Fibroblast of pulmonary artery (primary cell): ENCODE measurements at regions not wholly inside any gene's neighbourhood (a gene's known extent, or its start where the extent isn't known, plus 50 kb on each side); places are given as distances from the start of the nearest gene placed in this dataset.

Source experiments
- DNase-seq: peaks from one replicate; pipeline ENCODE4 v3.0.0-alpha.2; 2010; ENCODE audit warnings: low read depth
- H3K4me3 ChIP-seq: replicated peaks from 2 replicates; pipeline ENCODE4 v1.5.1; 2011; ENCODE audit warnings: low read depth, mild to moderate bottlenecking, control low read depth, low read length, moderate library complexity
- TF ChIP-seq, protein P1 (sequence below): IDR thresholded peaks from 2 replicates; pipeline ENCODE4 v1.5.1; 2011; ENCODE audit warnings: mild to moderate bottlenecking, control low read depth, low read length, inconsistent platforms; ENCODE audit errors: missing control alignments

GRCh38 chr10:126806498-126806897 lies 98.7 kb upstream of the DOCK1 start:
- no peak overlapping the region for H3K4me3 ChIP-seq
- DNase-seq: no peak
- TF ChIP-seq, protein P1, sequence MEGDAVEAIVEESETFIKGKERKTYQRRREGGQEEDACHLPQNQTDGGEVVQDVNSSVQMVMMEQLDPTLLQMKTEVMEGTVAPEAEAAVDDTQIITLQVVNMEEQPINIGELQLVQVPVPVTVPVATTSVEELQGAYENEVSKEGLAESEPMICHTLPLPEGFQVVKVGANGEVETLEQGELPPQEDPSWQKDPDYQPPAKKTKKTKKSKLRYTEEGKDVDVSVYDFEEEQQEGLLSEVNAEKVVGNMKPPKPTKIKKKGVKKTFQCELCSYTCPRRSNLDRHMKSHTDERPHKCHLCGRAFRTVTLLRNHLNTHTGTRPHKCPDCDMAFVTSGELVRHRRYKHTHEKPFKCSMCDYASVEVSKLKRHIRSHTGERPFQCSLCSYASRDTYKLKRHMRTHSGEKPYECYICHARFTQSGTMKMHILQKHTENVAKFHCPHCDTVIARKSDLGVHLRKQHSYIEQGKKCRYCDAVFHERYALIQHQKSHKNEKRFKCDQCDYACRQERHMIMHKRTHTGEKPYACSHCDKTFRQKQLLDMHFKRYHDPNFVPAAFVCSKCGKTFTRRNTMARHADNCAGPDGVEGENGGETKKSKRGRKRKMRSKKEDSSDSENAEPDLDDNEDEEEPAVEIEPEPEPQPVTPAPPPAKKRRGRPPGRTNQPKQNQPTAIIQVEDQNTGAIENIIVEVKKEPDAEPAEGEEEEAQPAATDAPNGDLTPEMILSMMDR: no peak

GRCh38 chr10:126806991-126807702 lies 98.1 kb upstream of the DOCK1 start:
- TF ChIP-seq, protein P1: no peak
- H3K4me3 ChIP-seq: no peak overlapping the region
- no peak for DNase-seq

- no peak for DNase-seq
- H3K4me3 ChIP-seq: no peak overlapping the region
- TF ChIP-seq, protein P1: no peak
Measured at GRCh38 chr10:126808103-126808502, 97.1 kb upstream of the DOCK1 start.

- no peak overlapping the region for H3K4me3 ChIP-seq
- no peak for DNase-seq
- TF ChIP-seq, protein P1: no peak
Measured at GRCh38 chr10:126813432-126813831, 91.8 kb upstream of the DOCK1 start.

- no peak for DNase-seq
- H3K4me3 ChIP-seq: no peak overlapping the region
- TF ChIP-seq, protein P1: no peak
Measured at GRCh38 chr10:126833542-126833941, 71.7 kb upstream of the DOCK1 start.

DNA sequence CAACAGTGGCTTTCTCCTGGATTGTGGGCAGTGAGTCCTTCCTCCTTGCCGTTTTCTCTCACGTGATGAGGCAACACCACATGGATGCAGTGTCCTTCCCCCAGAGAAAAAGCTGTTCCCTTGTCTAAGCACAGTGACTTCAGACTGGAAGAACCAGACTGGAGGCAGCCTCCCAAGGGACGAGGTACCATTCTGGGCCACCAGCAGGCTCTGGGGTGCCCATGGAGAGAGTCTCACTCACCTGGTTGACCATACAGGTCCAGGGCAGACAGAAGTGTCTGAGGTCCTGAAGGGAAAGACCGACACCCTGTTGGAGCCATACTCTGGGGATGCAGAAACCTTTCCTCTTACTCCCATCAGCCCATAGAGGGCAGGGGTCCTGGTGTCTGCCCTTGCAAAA lies 69.2 kb upstream of the DOCK1 start:
- TF ChIP-seq, protein P1: no peak
- no peak overlapping the region for H3K4me3 ChIP-seq
- DNase-seq: no peak

DNA sequence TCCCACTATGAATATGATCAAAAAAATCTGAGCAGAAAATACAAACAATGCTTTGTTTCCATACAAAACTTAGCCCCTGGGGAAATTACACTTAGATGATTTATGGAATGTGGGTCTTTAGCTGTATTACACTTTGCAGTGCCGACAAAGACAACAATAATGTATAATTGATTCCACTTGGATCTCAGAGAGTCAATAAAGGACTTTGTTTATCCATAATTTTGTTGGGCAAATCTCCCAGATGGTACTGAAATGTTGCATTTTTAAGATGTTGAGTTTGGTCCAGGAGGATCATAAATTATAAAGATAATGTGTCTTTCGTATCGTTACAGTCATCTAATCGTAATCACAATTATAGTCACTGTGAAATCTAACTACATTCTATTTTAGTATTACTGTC lies 66.9 kb upstream of the DOCK1 start:
- DNase-seq: no peak
- TF ChIP-seq, protein P1: no peak
- H3K4me3 ChIP-seq: no peak overlapping the region
